Loucy (cell line): ENCODE measurements at regions not wholly inside any gene's neighbourhood (a gene's known extent, or its start where the extent isn't known, plus 50 kb on each side); places are given as distances from the start of the nearest gene placed in this dataset.

Source experiments
- H2AFZ ChIP-seq: fragments of 200-600 bp; sonication (generic); 2 replicates; pipeline ENCODE4 v1.6.0; 2016; ENCODE audit warnings: antibody characterized with exemption, mild to moderate bottlenecking, low read length, moderate library complexity
- H3F3A ChIP-seq: fragments of 200-600 bp; 2 replicates; pipeline ENCODE4 v1.6.0; 2016; ENCODE audit warnings: antibody characterized with exemption, low read depth, mild to moderate bottlenecking
- H3K27me3 ChIP-seq: fragments of 200-600 bp; sonication (generic); 2 replicates; pipeline ENCODE4 v1.6.1; 2014; ENCODE audit warnings: low read length, mild to moderate bottlenecking; ENCODE audit not compliant: insufficient read depth, poor library complexity, severe bottlenecking
- H3K36me3 ChIP-seq: fragments of 200-600 bp; sonication (generic); 2 replicates; pipeline ENCODE4 v1.6.1; 2016; ENCODE audit warnings: low read length; ENCODE audit not compliant: insufficient read depth
- H3K4me1 ChIP-seq: fragments of 200-600 bp; sonication (generic); 2 replicates; pipeline ENCODE4 v1.5.1; 2014; ENCODE audit warnings: low read length, mild to moderate bottlenecking; ENCODE audit not compliant: insufficient read depth, poor library complexity, severe bottlenecking
- H3K4me2 ChIP-seq: fragments of 200-600 bp; sonication (generic); 2 replicates; pipeline ENCODE4 v1.6.0; 2014; ENCODE audit warnings: antibody characterized with exemption, low read length, low read depth, mild to moderate bottlenecking; ENCODE audit not compliant: poor library complexity, severe bottlenecking
- H3K4me3 ChIP-seq: fragments of 200-600 bp; sonication (generic); 2 replicates; pipeline ENCODE4 v1.5.1; 2014; ENCODE audit warnings: low read length, mild to moderate bottlenecking, mixed read lengths; ENCODE audit not compliant: poor library complexity, severe bottlenecking
- H3K79me2 ChIP-seq: fragments of 200-600 bp; sonication (generic); 2 replicates; pipeline ENCODE4 v1.6.1; 2014; ENCODE audit warnings: low read length; ENCODE audit not compliant: insufficient read depth
- H3K9ac ChIP-seq: fragments of 200-600 bp; sonication (generic); 2 replicates; pipeline ENCODE4 v1.6.0; 2014; ENCODE audit warnings: mild to moderate bottlenecking, low read depth, low read length, moderate library complexity; ENCODE audit not compliant: poor library complexity, severe bottlenecking
- H3K9me2 ChIP-seq: fragments of 200-600 bp; sonication (generic); replicated peaks from 2 replicates; pipeline ENCODE4 v1.6.1; 2016; ENCODE audit warnings: low read depth, low read length, mixed read lengths
- H3K9me3 ChIP-seq: fragments of 200-600 bp; sonication (generic); 2 replicates; pipeline ENCODE4 v1.6.1; 2014; ENCODE audit warnings: mild to moderate bottlenecking, antibody characterized with exemption, low read length, low read depth; ENCODE audit not compliant: insufficient read depth
- H4K20me1 ChIP-seq: fragments of 200-600 bp; sonication (generic); 2 replicates; pipeline ENCODE4 v1.6.0; 2014; ENCODE audit warnings: antibody characterized with exemption, low read length, mild to moderate bottlenecking; ENCODE audit not compliant: insufficient read depth, poor library complexity, severe bottlenecking
- CTCF ChIP-seq: fragments of 200-600 bp; sonication (generic); conservative IDR thresholded peaks from 2 replicates; pipeline ENCODE4 v1.5.1; 2014; ENCODE audit warnings: mild to moderate bottlenecking, antibody characterized with exemption, low read length
- EZH2phosphoT487 ChIP-seq: fragments of 200-600 bp; IDR thresholded peaks from 2 replicates; pipeline ENCODE4 v1.6.1; 2018; ENCODE audit warnings: antibody characterized with exemption, mild to moderate bottlenecking, moderate library complexity, borderline replicate concordance

DNA sequence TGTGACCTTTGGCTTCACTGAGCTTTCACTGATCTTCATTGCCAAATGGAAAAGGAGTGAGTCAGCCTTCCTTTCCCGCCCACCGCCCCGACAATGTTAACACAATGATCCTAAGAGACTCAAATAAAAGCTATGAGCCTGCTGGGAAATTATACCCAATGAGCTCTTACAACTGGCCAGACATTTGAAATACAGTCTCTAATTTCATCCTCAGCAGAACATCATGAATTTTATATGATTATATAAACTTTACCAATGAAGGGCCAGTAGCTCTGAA is 252.5 kb downstream of the SIPA1L2 start:
- H3K4me1 ChIP-seq: no peaks in the 10 kb centered on the region
- no peaks in the 10 kb centered on the region for H3K27me3 ChIP-seq
- no peak overlapping the region for H3K4me3 ChIP-seq
- no peaks in the 10 kb centered on the region for H3F3A ChIP-seq
- no peak overlapping the region for H2AFZ ChIP-seq
- H3K4me2 ChIP-seq: no peak overlapping the region
- H3K79me2 ChIP-seq: no peaks in the 10 kb centered on the region
- no peaks in the 10 kb centered on the region for H3K9me3 ChIP-seq
- H4K20me1 ChIP-seq: no peaks in the 10 kb centered on the region
- H3K9me2 ChIP-seq: no peaks in the 10 kb centered on the region
- no peak overlapping the region for H3K9ac ChIP-seq
- TF ChIP-seq EZH2phosphoT487 (no peak), CTCF (no peak)
- no peaks in the 10 kb centered on the region for H3K36me3 ChIP-seq

DNA sequence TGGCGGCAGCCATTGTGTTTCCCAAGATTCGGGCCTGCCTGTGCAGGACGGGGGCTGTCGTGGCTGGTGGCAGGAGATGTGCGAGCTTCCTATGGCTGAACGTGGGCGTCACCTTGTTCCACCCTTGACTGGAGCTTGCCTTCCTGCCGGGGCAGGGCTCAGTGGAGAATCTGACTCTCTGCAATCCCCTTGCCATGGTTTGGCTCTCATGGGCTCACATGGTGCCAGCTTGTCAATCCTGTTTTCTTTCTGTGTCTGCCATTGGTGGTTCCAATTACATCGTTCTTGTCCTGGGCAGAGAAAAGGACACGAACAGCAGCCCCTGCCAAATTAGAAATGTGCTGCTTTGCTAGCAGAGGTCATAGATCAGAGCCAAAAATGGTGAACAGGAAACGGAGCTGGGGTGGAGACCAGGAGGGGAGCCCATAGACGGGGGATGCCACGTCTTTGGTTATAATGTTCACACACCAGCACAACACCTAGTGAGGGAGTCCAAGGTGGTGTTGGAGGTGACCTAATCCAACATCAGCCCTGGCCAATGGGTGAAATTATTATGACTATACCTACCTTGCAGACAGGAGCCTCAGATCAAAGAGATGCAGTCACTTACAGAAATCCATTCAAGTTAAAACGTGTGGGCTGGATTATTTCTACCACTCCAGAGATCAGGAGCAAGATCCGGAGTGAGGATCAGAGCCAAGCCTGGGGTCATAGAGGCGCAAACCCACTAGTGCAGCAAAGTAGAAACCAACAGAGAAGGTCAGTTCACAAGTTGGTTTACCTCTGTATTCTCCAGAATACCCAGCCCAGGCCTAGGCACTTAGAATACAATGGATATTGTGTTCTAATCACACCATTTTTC is 253.1 kb downstream of the SIPA1L2 start:
- Histone ChIP-seq H3K9ac (no peak overlapping the region), H4K20me1 (no peaks in the 10 kb centered on the region), H3K4me1 (no peaks in the 10 kb centered on the region), H3K36me3 (no peaks in the 10 kb centered on the region), H3K9me2 (no peaks in the 10 kb centered on the region), H3K9me3 (no peaks in the 10 kb centered on the region), H3K27me3 (no peaks in the 10 kb centered on the region), H3K4me3 (no peak overlapping the region), H2AFZ (no peak overlapping the region), H3K79me2 (no peaks in the 10 kb centered on the region), H3F3A (no peaks in the 10 kb centered on the region), H3K4me2 (no peak overlapping the region)
- TF ChIP-seq EZH2phosphoT487 (no peak), CTCF (no peak)

GRCh38 chr1:232372841-232373440 is 257.0 kb downstream of the SIPA1L2 start:
- Histone ChIP-seq H4K20me1 (no peaks in the 10 kb centered on the region), H3K36me3 (no peaks in the 10 kb centered on the region), H3K4me2 (no peak overlapping the region), H3K4me3 (no peak overlapping the region), H3K9me2 (no peaks in the 10 kb centered on the region), H3K79me2 (no peaks in the 10 kb centered on the region), H3K27me3 (no peaks in the 10 kb centered on the region), H3K9me3 (no peaks in the 10 kb centered on the region), H3F3A (no peaks in the 10 kb centered on the region), H3K4me1 (no peaks in the 10 kb centered on the region), H3K9ac (no peak overlapping the region), H2AFZ (no peak overlapping the region)
- TF ChIP-seq EZH2phosphoT487 (no peak), CTCF (no peak)
